ENCODE measurements at regions not wholly inside any gene's neighbourhood (a gene's known extent, or its start where the extent isn't known, plus 50 kb on each side); places are given as distances from the start of the nearest gene placed in this dataset.

GRCh38 chr13:100941377-100942368, 267.1 kb upstream of the TMTC4 start:
- H3K36me3 Mint-ChIP-seq (ENCODE audit: low read depth), result no peaks in the 10 kb centered on the region
- no peaks in the 10 kb centered on the region for H3K27me3 ChIP-seq (ENCODE audit: insufficient read depth)
- no peaks in the 10 kb centered on the region for H3K4me1 ChIP-seq (ENCODE audit: insufficient read depth)
- no peaks in the 10 kb centered on the region for H3F3A ChIP-seq (replicated peaks; ENCODE audit: low read depth)
- no peak overlapping the region for H3K4me3 ChIP-seq
- H3K4me2 ChIP-seq, result no peak overlapping the region
- H2AFZ ChIP-seq, result peak overlapping the region; percentile 47; the same call in 1 of the 2 replicates
- DNase-seq (ENCODE audit: low spot score) (no peak), ATAC-seq (no peak)
- no peak overlapping the region for H3K4me3 Mint-ChIP-seq
- H3K27ac Mint-ChIP-seq, result no peak overlapping the region; the same call in 1 of the 2 replicates
- no peaks in the 10 kb centered on the region for H4K20me1 ChIP-seq (replicated peaks; ENCODE audit: insufficient read depth)
- H3K79me2 ChIP-seq (replicated peaks; ENCODE audit: insufficient read depth), result no peaks in the 10 kb centered on the region
- H3K36me3 ChIP-seq (ENCODE audit: insufficient read depth), result no peaks in the 10 kb centered on the region
- no peak overlapping the region; the same call in 1 of the 2 replicates for H3K27ac ChIP-seq (ENCODE audit: low read depth)
- peaks cover 3% of the 10 kb centered on the region for H3K27me3 Mint-ChIP-seq (ENCODE audit: insufficient read depth, low read depth, poor library complexity)
- peaks cover 8% of the 10 kb centered on the region; the same call in 1 of the 2 replicates for H3K9me2 ChIP-seq (ENCODE audit: insufficient read depth)
- H3K9me3 Mint-ChIP-seq, result no peaks in the 10 kb centered on the region
- no peak for TF ChIP-seq POLR2AphosphoS5 (IDR thresholded peaks at IDR 0.05; ENCODE audit: low read depth)
- peaks cover 4% of the 10 kb centered on the region; the same call in 1 of the 3 replicates for H3K4me1 Mint-ChIP-seq

- no peaks in the 10 kb centered on the region for H3K36me3 Mint-ChIP-seq (ENCODE audit: low read depth)
- Histone ChIP-seq H3K4me1 (ENCODE audit: insufficient read depth) (no peaks in the 10 kb centered on the region), H3K27ac (ENCODE audit: low read depth) (no peak overlapping the region), H3K36me3 (ENCODE audit: insufficient read depth) (no peaks in the 10 kb centered on the region), H2AFZ (peak overlapping the region; percentile 87), H3F3A (replicated peaks; ENCODE audit: low read depth) (no peaks in the 10 kb centered on the region), H3K9me2 (ENCODE audit: insufficient read depth) (peaks cover 8% of the 10 kb centered on the region; the same call in 1 of the 2 replicates), H3K4me3 (no peak overlapping the region), H3K4me2 (no peak overlapping the region), H3K79me2 (replicated peaks; ENCODE audit: insufficient read depth) (no peaks in the 10 kb centered on the region), H4K20me1 (replicated peaks; ENCODE audit: insufficient read depth) (no peaks in the 10 kb centered on the region), H3K27me3 (ENCODE audit: insufficient read depth) (no peaks in the 10 kb centered on the region)
- TF ChIP-seq ZNF462 (CRISPR knock-in tag; IDR thresholded peaks at IDR 0.05), result no peak
- TF ChIP-seq ZNF331 (CRISPR knock-in tag; IDR thresholded peaks at IDR 0.05; ENCODE audit: low read depth), result no peak
- ATAC-seq (no peak), DNase-seq (ENCODE audit: low spot score) (no peak)
- no peaks in the 10 kb centered on the region for H3K9me3 Mint-ChIP-seq
- no peaks in the 10 kb centered on the region for H3K27me3 Mint-ChIP-seq (ENCODE audit: insufficient read depth, low read depth, poor library complexity)
- no peak overlapping the region for H3K27ac Mint-ChIP-seq
- no peak overlapping the region for H3K4me3 Mint-ChIP-seq
- peaks cover 4% of the 10 kb centered on the region; the same call in 1 of the 3 replicates for H3K4me1 Mint-ChIP-seq
Measured at GRCh38 chr13:100940658-100941057, 266.1 kb upstream of the TMTC4 start.

All from GM23338 (cell line).